H9 (cell line): ENCODE measurements at regions not wholly inside any gene's neighbourhood (a gene's known extent, or its start where the extent isn't known, plus 50 kb on each side); places are given as distances from the start of the nearest gene placed in this dataset.

Source experiments
- DNase-seq: peaks from one replicate; pipeline ENCODE4 v3.0.0-alpha.2; 2017
- H2AFZ ChIP-seq: one replicate; pipeline ENCODE4 v1.6.1; 2013; ENCODE audit warnings: mild to moderate bottlenecking, low read length, control low read depth, moderate library complexity
- H2AK5ac ChIP-seq: 2 replicates; pipeline ENCODE4 v1.6.1; 2013; ENCODE audit warnings: low read length, control low read depth, mixed read lengths; ENCODE audit not compliant: insufficient read length
- H2BK120ac ChIP-seq: one replicate; pipeline ENCODE4 v1.6.1; 2013; ENCODE audit warnings: low read depth, mild to moderate bottlenecking, low read length, control low read depth, inconsistent platforms; ENCODE audit not compliant: poor library complexity, severe bottlenecking
- H2BK12ac ChIP-seq: 2 replicates; pipeline ENCODE4 v1.6.1; 2013; ENCODE audit warnings: low read length, control low read depth, mixed read lengths, low read depth; ENCODE audit not compliant: insufficient read length
- H2BK15ac ChIP-seq: 2 replicates; pipeline ENCODE4 v1.6.1; 2013; ENCODE audit warnings: low read depth, low read length, control low read depth
- H2BK20ac ChIP-seq: one replicate; pipeline ENCODE4 v1.6.1; 2013; ENCODE audit warnings: low read depth, mild to moderate bottlenecking, low read length, control low read depth, inconsistent platforms; ENCODE audit not compliant: poor library complexity, severe bottlenecking
- H2BK5ac ChIP-seq: 2 replicates; pipeline ENCODE4 v1.6.1; 2013; ENCODE audit warnings: low read length, control low read depth, mixed read lengths; ENCODE audit not compliant: insufficient read length
- H3K14ac ChIP-seq: 2 replicates; pipeline ENCODE4 v1.6.1; 2013; ENCODE audit warnings: low read length, control low read depth; ENCODE audit not compliant: insufficient read depth
- H3K18ac ChIP-seq: 2 replicates; pipeline ENCODE4 v1.6.1; 2013; ENCODE audit warnings: low read depth, mild to moderate bottlenecking, mixed read lengths, low read length, control low read depth; ENCODE audit not compliant: insufficient read length
- H3K23ac ChIP-seq: 2 replicates; pipeline ENCODE4 v1.6.1; 2013; ENCODE audit warnings: low read length, control low read depth, mixed read lengths, low read depth; ENCODE audit not compliant: insufficient read length
- H3K23me2 ChIP-seq: 2 replicates; pipeline ENCODE4 v1.6.1; 2013; ENCODE audit warnings: low read depth, mild to moderate bottlenecking, mixed read lengths, low read length, control low read depth; ENCODE audit not compliant: insufficient read length, poor library complexity, severe bottlenecking
- H3K27ac ChIP-seq: 2 replicates; pipeline ENCODE4 v1.5.1; 2013; ENCODE audit warnings: low read length, control low read depth, mixed read lengths, low read depth; ENCODE audit not compliant: insufficient read length
- H3K27me3 ChIP-seq: 2 replicates; pipeline ENCODE4 v1.6.1; 2013; ENCODE audit warnings: low read length, control low read depth, inconsistent platforms; ENCODE audit not compliant: insufficient read depth
- H3K4ac ChIP-seq: 2 replicates; pipeline ENCODE4 v1.6.1; 2013; ENCODE audit warnings: low read depth, mild to moderate bottlenecking, control low read depth, inconsistent platforms, low read length, moderate library complexity
- H3K4me1 ChIP-seq: 2 replicates; pipeline ENCODE4 v1.6.1; 2013; ENCODE audit warnings: low read length, control low read depth, inconsistent platforms; ENCODE audit not compliant: insufficient read depth
- H3K4me2 ChIP-seq: 2 replicates; pipeline ENCODE4 v1.6.1; 2013; ENCODE audit warnings: low read length, control low read depth, mixed read lengths; ENCODE audit not compliant: insufficient read length, insufficient read depth
- H3K56ac ChIP-seq: 2 replicates; pipeline ENCODE4 v1.6.1; 2013; ENCODE audit warnings: low read depth, mild to moderate bottlenecking, mixed read lengths, low read length, control low read depth; ENCODE audit not compliant: insufficient read length
- H3K79me1 ChIP-seq: 2 replicates; pipeline ENCODE4 v1.6.1; 2013; ENCODE audit warnings: low read depth, mild to moderate bottlenecking, moderate library complexity, low read length, control low read depth, inconsistent platforms; ENCODE audit not compliant: insufficient read depth, poor library complexity, severe bottlenecking
- H3K79me2 ChIP-seq: 2 replicates; pipeline ENCODE4 v1.6.1; 2013; ENCODE audit warnings: low read length, control low read depth, inconsistent platforms; ENCODE audit not compliant: insufficient read depth
- H3K9ac ChIP-seq: 2 replicates; pipeline ENCODE4 v1.6.1; 2013; ENCODE audit warnings: low read length, control low read depth, mixed read lengths; ENCODE audit not compliant: insufficient read length; ENCODE audit errors: extremely low read depth
- H3K9me3 ChIP-seq: one replicate; pipeline ENCODE4 v1.6.1; 2013; ENCODE audit warnings: low read depth, low read length, inconsistent platforms; ENCODE audit not compliant: control insufficient read depth
- H3T11ph ChIP-seq: one replicate; pipeline ENCODE4 v1.6.1; 2013; ENCODE audit warnings: mild to moderate bottlenecking, low read length, control low read depth, inconsistent platforms
- H4K20me1 ChIP-seq: one replicate; pipeline ENCODE4 v1.6.1; 2013; ENCODE audit not compliant: control insufficient read depth, insufficient read length, insufficient read depth
- H4K5ac ChIP-seq: 2 replicates; pipeline ENCODE4 v1.6.1; 2013; ENCODE audit warnings: low read depth, mild to moderate bottlenecking, mixed read lengths, low read length, control low read depth; ENCODE audit not compliant: insufficient read length
- H4K8ac ChIP-seq: replicated peaks from 2 replicates; pipeline ENCODE4 v1.6.1; 2013; ENCODE audit warnings: low read length, control low read depth, mixed read lengths, low read depth; ENCODE audit not compliant: insufficient read length
- H4K91ac ChIP-seq: 2 replicates; pipeline ENCODE4 v1.6.1; 2013; ENCODE audit warnings: low read depth, mild to moderate bottlenecking, moderate library complexity, mixed read lengths, low read length, control low read depth; ENCODE audit not compliant: insufficient read length
- H3K27ac Mint-ChIP-seq, 3 experiments: 2 replicates in 2 of 3; 3 replicates in 1 of 3; pipeline ENCODE4 v1.8.0; 2020 to 2021; ENCODE audit warnings: mixed read lengths in 3 of 3, mild to moderate bottlenecking in 1 of 3, moderate library complexity in 1 of 3
- H3K27me3 Mint-ChIP-seq: 2 replicates; pipeline ENCODE4 v1.8.0; 2021; ENCODE audit warnings: low read depth, mild to moderate bottlenecking, moderate library complexity, mixed read lengths
- H3K36me3 Mint-ChIP-seq, 3 experiments: 2 replicates in 2 of 3; 3 replicates in 1 of 3; pipeline ENCODE4 v1.8.0; 2020 to 2021; ENCODE audit warnings: low read depth in 3 of 3, mixed read lengths in 3 of 3; ENCODE audit not compliant: insufficient read depth in 1 of 3
- H3K4me1 Mint-ChIP-seq, 2 experiments: 2 replicates each; pipeline ENCODE4 v1.8.0; 2020; ENCODE audit warnings: mixed read lengths in 2 of 2
- H3K4me3 Mint-ChIP-seq, 2 experiments: 2 replicates in 1 of 2; 3 replicates in 1 of 2; pipeline ENCODE4 v1.8.0; 2020 to 2021; ENCODE audit warnings: mild to moderate bottlenecking in 2 of 2, mixed read lengths in 2 of 2, moderate library complexity in 1 of 2
- H3K9me3 Mint-ChIP-seq, 2 experiments: 2 replicates in 1 of 2; 3 replicates in 1 of 2; pipeline ENCODE4 v1.8.0; 2020; ENCODE audit warnings: mild to moderate bottlenecking in 2 of 2, mixed read lengths in 2 of 2, moderate library complexity in 1 of 2
- CTCF ChIP-seq: fragments of 200-600 bp; sonication (generic); conservative IDR thresholded peaks from 3 replicates; pipeline ENCODE4 v1.8.0; 2021; ENCODE audit warnings: antibody characterized with exemption, mild to moderate bottlenecking
- WGBS: extraction: QIAGEN DNeasy Blood & Tissue Kit; methylation state at CpG from one replicate; pipeline ENCODE4 v1.1.7; 2013; ENCODE audit warnings: missing lambda C conversion rate, low lambda C conversion rate, mixed read lengths; ENCODE audit not compliant: insufficient read length; ENCODE audit errors: extremely low coverage; 5-methylcytosine and 5-hydroxymethylcytosine counted together

- H3K79me2 ChIP-seq = no peaks in the 10 kb centered on the region
- no peak overlapping the region for H2BK15ac ChIP-seq
- H2BK20ac ChIP-seq = no peak overlapping the region
- Mint-ChIP-seq H3K9me3 (peaks cover 0 to 2% of the 10 kb centered on the region in 2 experiments; a peak in 1 of 5 replicates), H3K27me3 (peaks cover 24% of the 10 kb centered on the region), H3K4me3 (no peak overlapping the region), H3K27ac (no peak overlapping the region), H3K36me3 (no peaks in the 10 kb centered on the region), H3K4me1 (peaks cover 15 to 19% of the 10 kb centered on the region in 2 experiments)
- H3T11ph ChIP-seq = no peak overlapping the region
- no peak for DNase-seq
- no peak overlapping the region for H3K18ac ChIP-seq
- no peak overlapping the region for H3K27ac ChIP-seq
- no peak overlapping the region for H2BK12ac ChIP-seq
- no peak overlapping the region for H4K8ac ChIP-seq
- TF ChIP-seq CTCF = no peak
- no peaks in the 10 kb centered on the region for H3K23me2 ChIP-seq
- no peaks in the 10 kb centered on the region for H3K4me1 ChIP-seq
- H2BK120ac ChIP-seq = no peak overlapping the region
- H3K4ac ChIP-seq = no peak overlapping the region
- no peak overlapping the region for H4K91ac ChIP-seq
- no peak overlapping the region for H3K56ac ChIP-seq
- no peak overlapping the region for H3K9ac ChIP-seq
- no peaks in the 10 kb centered on the region for H4K20me1 ChIP-seq
- no peak overlapping the region for H2AK5ac ChIP-seq
- no peak overlapping the region for H3K14ac ChIP-seq
- no peaks in the 10 kb centered on the region for H3K79me1 ChIP-seq
- H3K4me2 ChIP-seq = no peak overlapping the region
- H3K9me3 ChIP-seq = no peaks in the 10 kb centered on the region
- no peaks in the 10 kb centered on the region for H3K27me3 ChIP-seq
- WGBS = no CpG with 5 or more reads among the region's 2 CpGs
- H3K23ac ChIP-seq = no peak overlapping the region
- H4K5ac ChIP-seq = no peak overlapping the region
- no peak overlapping the region for H2BK5ac ChIP-seq
- no peak overlapping the region for H2AFZ ChIP-seq
Observed at GRCh38 chr1:96259399-96259798, 462.2 kb upstream of the PTBP2 start.
